Esophagus squamous epithelium (tissue), 5 donors: ENCODE measurements at regions not wholly inside any gene's neighbourhood (a gene's known extent, or its start where the extent isn't known, plus 50 kb on each side); places are given as distances from the start of the nearest gene placed in this dataset.
"Not testable (repeated sequence)": the region's sequence is repeated elsewhere in the genome, so short reads cannot be mapped to it uniquely, and the experiment has no call there.

Source experiments
- DNase-seq: peaks from one replicate; lab custom pipeline; 2025; lab: John Stamatoyannopoulos, UW
- H3K27ac ChIP-seq, 4 donors: fragments of 200-600 bp; sonication (generic); one replicate each; pipeline ENCODE4 v1.5.1; 2016 to 2019; ENCODE audit warnings: mild to moderate bottlenecking in 1 of 4
- H3K27me3 ChIP-seq, 4 donors: fragments of 200-600 bp; sonication (generic); 1 replicate in 3 of 4; 2 replicates in 1 of 4; pipeline versions ENCODE4 v1.5.1 to v1.6.0; 2017 to 2021; ENCODE audit warnings: antibody characterized with exemption in 1 of 4
- H3K36me3 ChIP-seq, 3 donors: fragments of 200-600 bp; sonication (generic); one replicate each; pipeline ENCODE4 v1.5.1; 2016 to 2019
- H3K4me1 ChIP-seq, 3 donors: fragments of 200-600 bp; sonication (generic); one replicate each; pipeline ENCODE4 v1.5.1; 2017 to 2019
- H3K4me3 ChIP-seq, 4 donors: fragments of 200-600 bp; sonication (generic); 1 replicate in 3 of 4; 2 replicates in 1 of 4; pipeline ENCODE4 v1.5.1; 2016 to 2019; ENCODE audit warnings: mild to moderate bottlenecking in 2 of 4, moderate library complexity in 1 of 4
- H3K9me3 ChIP-seq, 3 donors: fragments of 200-600 bp; sonication (generic); one replicate each; pipeline ENCODE4 v1.5.1; 2016 to 2019
- POLR2A ChIP-seq, 4 donors: fragments of 450-650 bp; IDR thresholded peaks; one replicate each; pipeline ENCODE4 v1.6.1; 2017; ENCODE audit warnings: antibody characterized with exemption in 4 of 4, mild to moderate bottlenecking in 4 of 4, moderate library complexity in 3 of 4
- WGBS, 2 donors: methylation state at CpG; one replicate each; pipeline ENCODE4 v1.1.5; 2018; 5-methylcytosine and 5-hydroxymethylcytosine counted together
- intact Hi-C: fragments of 100-400 bp; cut with DNase I; formaldehyde crosslinking; loops from one replicate; pipeline ENCODE4 v1.15.0; 2022
- TF ChIP-seq, protein P1 (sequence below), 6 experiments: fragments of 450-650 bp in 4 of 6; fragments of 200-600 bp in 2 of 6; sonication (generic) in 2 of 6; IDR thresholded peaks; one replicate each; pipeline ENCODE4 v1.5.1; 2016 to 2019; ENCODE audit warnings: antibody characterized with exemption in 6 of 6, mild to moderate bottlenecking in 4 of 6, moderate library complexity in 4 of 6
- donor health status: DM: yes; HTN: yes; CAD: no.

DNA sequence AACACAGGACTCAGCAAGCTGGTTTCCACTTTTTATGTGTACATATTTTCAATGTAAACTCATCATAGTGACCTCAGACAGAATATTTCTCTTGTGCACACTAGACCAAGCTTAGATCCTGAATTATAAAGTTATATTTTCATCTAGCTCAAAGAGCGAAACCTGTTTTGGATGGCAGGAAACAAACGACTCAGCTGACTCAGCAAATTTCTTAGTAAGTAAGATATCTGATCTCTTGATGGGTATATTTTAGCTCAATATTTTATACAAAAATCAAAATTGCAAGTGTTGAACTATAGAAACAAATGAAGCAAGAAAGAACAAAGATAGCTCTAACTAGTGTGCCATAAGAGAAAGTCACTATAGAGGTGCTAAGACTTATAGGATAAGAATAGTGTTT lies 1114.5 kb downstream of the STPG2 start:
- Histone ChIP-seq H3K9me3 (no peaks in the 10 kb centered on the region), H3K27ac (no peak overlapping the region), H3K4me3 (no peak overlapping the region), H3K27me3 (no peaks in the 10 kb centered on the region), H3K36me3 (no peaks in the 10 kb centered on the region), H3K4me1 (no peaks in the 10 kb centered on the region)
- 47 to 48% methylated on average over 2 of the region's 2 CpGs for WGBS, 2 donors
- no peak for DNase-seq
- intact Hi-C loops = no loop called here
- no peak for TF ChIP-seq POLR2A (IDR thresholded peaks at IDR 0.05)
- TF ChIP-seq, protein P1, sequence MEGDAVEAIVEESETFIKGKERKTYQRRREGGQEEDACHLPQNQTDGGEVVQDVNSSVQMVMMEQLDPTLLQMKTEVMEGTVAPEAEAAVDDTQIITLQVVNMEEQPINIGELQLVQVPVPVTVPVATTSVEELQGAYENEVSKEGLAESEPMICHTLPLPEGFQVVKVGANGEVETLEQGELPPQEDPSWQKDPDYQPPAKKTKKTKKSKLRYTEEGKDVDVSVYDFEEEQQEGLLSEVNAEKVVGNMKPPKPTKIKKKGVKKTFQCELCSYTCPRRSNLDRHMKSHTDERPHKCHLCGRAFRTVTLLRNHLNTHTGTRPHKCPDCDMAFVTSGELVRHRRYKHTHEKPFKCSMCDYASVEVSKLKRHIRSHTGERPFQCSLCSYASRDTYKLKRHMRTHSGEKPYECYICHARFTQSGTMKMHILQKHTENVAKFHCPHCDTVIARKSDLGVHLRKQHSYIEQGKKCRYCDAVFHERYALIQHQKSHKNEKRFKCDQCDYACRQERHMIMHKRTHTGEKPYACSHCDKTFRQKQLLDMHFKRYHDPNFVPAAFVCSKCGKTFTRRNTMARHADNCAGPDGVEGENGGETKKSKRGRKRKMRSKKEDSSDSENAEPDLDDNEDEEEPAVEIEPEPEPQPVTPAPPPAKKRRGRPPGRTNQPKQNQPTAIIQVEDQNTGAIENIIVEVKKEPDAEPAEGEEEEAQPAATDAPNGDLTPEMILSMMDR (IDR thresholded peaks at IDR 0.05) = no peak

DNA sequence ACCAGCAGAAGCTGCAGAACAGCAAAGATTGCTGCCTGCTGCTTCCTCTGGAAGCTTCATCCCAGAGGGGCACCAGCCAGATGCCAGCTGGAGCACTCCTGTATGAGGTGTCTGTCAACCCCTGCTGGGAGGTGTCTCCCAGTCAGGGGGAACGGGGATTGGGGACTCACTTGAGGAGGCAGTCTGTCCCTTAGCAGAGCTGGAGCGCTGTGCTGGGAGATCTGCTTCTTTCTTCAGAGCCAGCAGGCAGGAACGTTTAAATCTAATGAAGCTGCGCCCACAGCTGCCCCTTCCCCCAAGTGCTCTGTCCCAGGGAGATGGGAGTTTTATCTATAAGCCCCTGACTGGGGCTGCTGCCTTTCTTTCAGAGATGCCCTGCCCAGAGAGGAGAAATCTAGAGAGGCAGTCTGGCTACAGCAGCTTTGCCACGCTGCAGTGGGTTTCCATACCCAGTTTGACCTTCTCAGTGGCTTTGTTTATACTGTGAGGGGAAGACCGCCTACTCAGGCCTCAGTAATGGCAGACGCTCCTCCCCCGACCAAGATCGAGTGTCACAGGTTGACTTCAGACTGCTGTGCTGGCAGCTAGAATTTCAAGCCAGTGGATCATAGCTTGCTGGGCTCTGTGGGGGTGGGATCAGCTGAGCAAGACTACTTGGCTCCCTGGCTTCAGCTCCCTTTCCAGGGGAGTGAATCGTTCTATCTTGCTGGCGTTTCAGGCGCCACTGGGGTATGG lies 1105.7 kb downstream of the STPG2 start:
- H3K36me3 ChIP-seq, H3K4me1 ChIP-seq, DNase-seq, intact Hi-C loops, H3K4me3 ChIP-seq, H3K27ac ChIP-seq, H3K27me3 ChIP-seq, H3K9me3 ChIP-seq: not testable (repeated sequence)
- WGBS, 2 donors = 23% methylated on average over 2 of the region's 12 CpGs; no CpG with 5 or more reads in 1 of the 2 donors

DNA sequence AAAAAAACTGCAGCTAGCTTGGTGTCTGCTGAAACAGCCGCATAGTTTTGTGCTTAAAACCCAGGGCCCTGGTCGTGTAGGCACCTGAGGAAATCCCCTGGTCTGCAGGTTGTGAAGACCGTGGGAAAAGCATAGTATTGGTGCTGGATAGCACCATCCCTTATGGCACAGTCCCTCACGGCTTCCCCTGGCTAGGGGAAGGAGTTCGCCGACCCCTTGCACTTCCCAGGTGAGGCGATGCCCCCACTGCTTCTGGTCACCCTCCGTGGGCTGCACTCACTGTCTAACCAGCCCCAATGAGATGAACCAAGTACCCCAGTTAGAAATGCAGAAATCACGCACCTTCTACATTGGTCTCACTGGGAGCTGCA lies 1105.1 kb downstream of the STPG2 start:
- no peaks in the 10 kb centered on the region for H3K4me1 ChIP-seq
- no peaks in the 10 kb centered on the region for H3K27me3 ChIP-seq
- no peaks in the 10 kb centered on the region for H3K36me3 ChIP-seq
- no peak for DNase-seq
- intact Hi-C loops = no loop called here
- TF ChIP-seq POLR2A (IDR thresholded peaks at IDR 0.05) = no peak
- TF ChIP-seq, protein P1 (IDR thresholded peaks at IDR 0.05) = no peak
- no peak overlapping the region for H3K4me3 ChIP-seq
- WGBS, 2 donors = 89 to 95% methylated on average over 3 to 6 of the region's 9 CpGs
- H3K27ac ChIP-seq = no peak overlapping the region
- H3K9me3 ChIP-seq = peaks cover 0 to 5% (median 0%) of the 10 kb centered on the region in 3 donors

DNA sequence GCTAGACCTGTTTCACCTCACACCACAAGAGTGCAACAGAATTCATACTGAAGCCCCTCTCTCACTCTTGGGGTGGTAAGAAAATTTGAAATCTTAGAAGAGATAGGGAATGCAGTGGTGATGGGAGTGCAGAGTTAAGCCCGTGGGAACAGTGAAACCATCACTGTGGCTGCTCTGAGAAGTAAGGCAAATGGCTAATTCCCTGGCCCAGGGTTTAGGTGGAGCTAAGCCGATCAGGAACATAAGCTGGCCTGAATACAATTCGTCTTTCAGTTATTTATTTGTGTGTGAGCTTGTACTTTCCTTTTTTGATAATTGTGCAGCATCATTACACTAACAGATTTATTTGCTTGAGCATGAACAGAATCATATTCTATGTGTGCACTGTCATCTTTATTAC lies 1070.6 kb downstream of the STPG2 start:
- WGBS, 2 donors = 58 to 64% methylated on average over 3 of the region's 3 CpGs
- Histone ChIP-seq H3K4me1 (no peaks in the 10 kb centered on the region), H3K27ac (no peak overlapping the region), H3K4me3 (no peak overlapping the region), H3K27me3 (no peaks in the 10 kb centered on the region), H3K9me3 (no peaks in the 10 kb centered on the region), H3K36me3 (no peaks in the 10 kb centered on the region)
- intact Hi-C loops = no loop called here
- TF ChIP-seq, protein P1 (IDR thresholded peaks at IDR 0.05) = no peak
- no peak for TF ChIP-seq POLR2A (IDR thresholded peaks at IDR 0.05)
- DNase-seq = no peak

DNA sequence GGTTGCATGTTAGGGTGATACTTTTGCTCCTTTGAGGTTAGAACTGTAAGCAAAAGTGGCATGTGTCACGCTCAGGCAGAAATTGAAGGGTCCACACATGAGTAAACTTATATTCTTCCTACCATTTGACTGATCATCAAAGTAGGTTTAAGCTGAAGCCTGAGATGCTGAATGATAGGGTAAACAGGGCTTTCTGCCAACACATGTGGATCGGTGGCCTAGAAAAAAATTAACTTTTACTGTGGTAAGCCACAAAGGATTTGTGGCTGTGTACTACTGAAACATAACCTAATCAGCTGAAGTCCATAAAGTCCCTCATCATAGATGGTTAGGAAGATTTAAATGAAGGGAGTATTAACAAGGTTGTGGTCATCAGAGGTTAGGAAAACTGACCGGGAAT lies 1070.1 kb downstream of the STPG2 start:
- Histone ChIP-seq H3K9me3 (no peaks in the 10 kb centered on the region), H3K36me3 (no peaks in the 10 kb centered on the region), H3K27me3 (no peaks in the 10 kb centered on the region), H3K27ac (no peak overlapping the region), H3K4me1 (no peaks in the 10 kb centered on the region), H3K4me3 (no peak overlapping the region)
- 62 to 70% methylated on average over 3 of the region's 3 CpGs for WGBS, 2 donors
- no peak for TF ChIP-seq POLR2A (IDR thresholded peaks at IDR 0.05)
- TF ChIP-seq, protein P1 (IDR thresholded peaks at IDR 0.05) = no peak
- intact Hi-C loops = no loop called here
- DNase-seq = no peak
